GM19463 (cell line): ENCODE measurements at regions not wholly inside any gene's neighbourhood (a gene's known extent, or its start where the extent isn't known, plus 50 kb on each side); places are given as distances from the start of the nearest gene placed in this dataset.
A peak's percentile ranks its signal among the peaks of the same experiment; 100 is the strongest.
"Not testable (repeated sequence)": the region's sequence is repeated elsewhere in the genome, so short reads cannot be mapped to it uniquely, and the experiment has no call there.

Experiments
- ATAC-seq: cut with Tn5 transposase; IDR thresholded peaks from one replicate; pipeline ENCODE4 v1.9.1; 2021; ENCODE audit warnings: mild to moderate bottlenecking, moderate library complexity; ENCODE audit not compliant: unreplicated experiment

DNA sequence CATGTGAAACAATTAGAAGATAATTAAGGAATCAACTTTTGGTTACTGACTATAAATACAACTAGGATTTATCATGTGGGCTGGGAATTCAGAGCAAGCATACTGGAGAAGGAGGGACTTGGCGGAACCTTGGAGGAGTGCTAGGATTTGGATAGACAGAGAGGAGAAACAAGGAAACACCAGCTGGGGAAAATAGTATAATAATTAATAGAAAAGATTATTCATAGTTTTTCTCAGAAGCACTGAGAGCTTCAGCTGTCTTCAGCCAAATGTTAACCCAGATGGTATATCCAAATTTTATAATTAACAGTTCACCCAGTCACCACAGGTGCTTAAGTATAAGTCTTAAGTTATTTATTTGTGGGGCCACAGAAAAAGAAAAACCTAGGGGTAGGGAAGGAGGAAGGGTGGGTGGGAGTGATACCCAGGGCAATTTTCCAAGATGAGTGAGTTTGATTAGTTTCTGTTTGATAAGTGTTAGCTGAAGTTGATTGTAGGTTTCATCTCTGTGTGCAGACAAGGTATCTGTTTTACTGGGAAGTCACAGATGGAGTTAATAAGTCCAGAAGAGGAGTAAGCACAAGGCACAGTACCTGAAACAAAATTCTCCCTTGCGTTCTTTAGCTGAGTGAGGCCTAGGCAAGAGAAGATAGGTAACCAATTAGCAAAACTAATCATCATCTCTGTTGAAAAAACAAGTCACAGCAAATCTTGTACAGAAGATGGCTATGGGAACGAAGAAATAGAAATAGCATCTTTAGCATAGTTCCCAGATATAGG lies 175.5 kb downstream of the TFAP2B start:
- ATAC-seq = peak; percentile 57

DNA sequence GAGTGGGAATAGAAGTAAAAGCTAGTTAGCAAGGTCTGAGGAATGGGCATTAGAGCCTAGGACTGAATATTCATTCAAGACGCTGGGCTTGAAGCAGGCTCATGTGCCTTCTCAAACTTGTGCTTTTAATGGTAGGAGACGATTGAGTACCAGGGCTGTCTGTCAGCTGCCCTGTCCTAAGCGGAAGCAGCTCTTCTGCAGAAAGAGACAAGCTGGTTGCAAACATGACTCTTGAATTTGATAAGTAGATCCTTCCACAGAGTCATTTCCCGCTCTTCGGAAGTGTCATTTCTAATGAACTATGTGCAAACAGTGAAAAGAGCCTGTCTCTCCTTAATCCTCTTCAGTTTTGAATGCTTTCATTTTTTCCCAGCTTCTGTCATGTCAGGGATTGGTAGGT lies 176.4 kb downstream of the TFAP2B start:
- no peak for ATAC-seq

DNA sequence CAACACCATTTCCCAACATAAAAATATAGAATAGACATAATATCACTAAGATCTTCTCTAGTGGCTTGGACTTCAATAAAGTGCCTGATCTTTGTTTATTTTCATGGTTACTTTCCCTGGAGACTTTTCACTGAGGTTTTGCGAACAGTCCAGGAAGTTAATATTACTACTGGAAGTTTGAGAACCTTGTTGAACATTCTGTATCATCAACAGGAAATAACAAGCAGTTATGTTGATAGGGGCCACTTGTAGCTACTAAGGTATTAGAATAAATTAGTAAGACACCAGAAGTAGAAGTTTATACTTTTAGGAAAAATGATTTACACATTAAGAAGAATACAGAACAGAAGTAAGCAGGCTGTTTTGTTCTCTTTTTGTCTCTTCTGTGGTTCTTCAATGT lies 180.2 kb downstream of the TFAP2B start:
- no peak for ATAC-seq

DNA sequence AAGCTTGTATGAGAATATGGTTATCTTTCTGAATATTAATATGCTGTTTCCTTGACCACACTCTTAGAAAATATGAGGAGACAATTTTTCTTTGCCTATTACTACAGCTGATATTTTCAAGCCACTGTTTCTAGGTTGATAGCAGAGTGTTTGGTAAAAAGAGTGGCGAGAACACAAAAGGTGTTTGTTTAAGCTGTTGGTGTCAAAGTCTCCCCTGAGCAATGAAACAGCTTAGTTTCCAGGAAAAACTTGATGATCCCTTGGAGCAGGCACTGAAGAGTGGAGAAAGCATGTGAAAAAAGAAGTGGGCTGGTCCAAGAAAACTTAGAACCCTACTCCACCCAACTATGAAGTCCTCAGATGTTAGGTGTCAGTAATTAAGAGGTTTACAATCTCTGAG lies 182.7 kb downstream of the TFAP2B start:
- ATAC-seq = no peak

DNA sequence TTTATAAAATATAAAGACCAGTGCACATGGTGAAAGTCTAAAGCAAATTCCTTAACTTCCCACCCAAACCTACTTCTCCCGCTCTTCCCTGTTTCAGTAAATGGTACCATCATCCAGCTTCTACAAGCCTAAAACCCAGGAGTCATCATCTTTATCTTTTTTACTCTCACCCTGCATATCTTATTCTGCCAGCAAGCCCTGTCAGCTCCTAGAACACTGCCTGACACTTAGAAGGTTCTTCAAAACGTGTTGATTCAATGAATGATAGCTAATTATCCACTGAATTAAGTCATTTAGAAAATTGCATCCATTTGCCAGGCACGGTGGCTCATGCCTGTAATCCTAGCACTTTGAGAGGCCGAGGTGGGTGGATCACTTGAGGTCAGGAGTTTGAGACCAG lies 185.7 kb downstream of the TFAP2B start:
- ATAC-seq = no peak

DNA sequence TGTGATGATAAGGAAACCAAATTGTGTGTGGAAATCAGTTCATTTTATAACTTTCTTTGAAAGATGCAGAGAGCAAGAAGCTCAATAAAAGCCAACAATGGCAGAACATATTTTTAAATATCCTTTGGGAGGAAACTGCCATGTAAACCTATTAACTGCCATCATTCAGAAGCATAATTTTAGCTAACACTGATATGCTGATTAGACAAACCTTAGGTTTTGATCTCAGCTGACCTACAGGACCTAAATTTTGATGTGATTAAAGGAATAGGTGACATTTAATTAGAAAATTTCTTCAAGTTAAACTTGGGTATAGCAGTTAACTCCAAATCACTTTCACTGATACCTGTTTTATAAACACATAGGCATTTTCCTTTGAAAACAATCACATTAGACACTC lies 187.1 kb downstream of the TFAP2B start:
- ATAC-seq = no peak

DNA sequence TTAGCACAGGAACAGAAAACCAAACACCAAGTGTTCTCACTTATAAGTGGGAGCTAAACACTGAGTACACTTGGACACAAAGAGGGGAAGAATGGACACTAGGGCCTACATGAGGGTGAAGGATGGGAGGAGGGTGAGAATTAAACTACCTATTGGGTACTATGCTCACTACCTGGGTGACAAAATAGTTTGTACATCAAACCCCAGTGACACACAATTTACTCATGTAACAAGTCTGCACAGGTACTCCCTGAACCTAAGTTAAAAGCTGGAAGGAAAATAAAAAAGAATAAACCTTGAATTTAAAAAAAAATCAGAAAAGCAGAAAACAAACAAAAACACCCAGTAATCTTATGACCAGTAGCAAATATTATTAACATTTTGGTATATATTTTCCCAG lies 188.6 kb downstream of the TFAP2B start:
- ATAC-seq = no peak

DNA sequence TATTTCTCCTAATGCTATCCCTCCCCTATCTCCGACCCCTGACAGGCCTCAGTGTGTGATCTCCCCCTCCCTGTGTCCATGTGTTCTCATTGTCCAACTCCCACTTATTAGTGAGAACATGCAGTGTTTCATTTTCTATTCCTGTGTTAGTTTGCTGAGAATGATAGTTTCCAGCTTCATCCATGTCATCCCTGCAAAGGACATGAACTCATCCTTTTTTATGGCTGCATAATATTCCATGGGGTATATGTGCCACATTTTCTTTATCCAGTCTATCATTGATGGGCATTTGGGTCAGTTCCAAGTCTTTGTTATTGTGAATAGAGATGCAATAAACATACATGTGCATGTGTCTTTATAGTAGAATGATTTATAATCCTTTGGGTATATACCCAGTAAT lies 190.0 kb downstream of the TFAP2B start:
- not testable (repeated sequence) for ATAC-seq

DNA sequence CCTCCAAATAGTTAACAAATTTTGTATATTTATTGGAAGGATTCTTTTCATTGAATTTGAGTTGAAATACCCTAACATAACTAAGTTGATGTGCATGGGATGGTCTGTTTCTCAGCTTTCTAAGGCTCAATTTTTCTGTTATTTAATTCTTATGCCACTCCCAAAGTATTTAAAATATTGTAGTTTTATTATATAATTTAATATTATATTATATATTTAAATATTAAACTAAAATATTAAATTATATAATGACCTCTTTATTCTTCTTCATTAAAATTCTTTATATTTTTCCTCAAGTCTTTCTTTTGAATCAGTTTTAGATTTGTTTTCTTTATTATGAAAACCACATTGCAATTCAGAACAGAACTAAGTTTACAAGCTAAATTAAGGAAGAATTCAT lies 194.7 kb downstream of the TFAP2B start:
- ATAC-seq = no peak

DNA sequence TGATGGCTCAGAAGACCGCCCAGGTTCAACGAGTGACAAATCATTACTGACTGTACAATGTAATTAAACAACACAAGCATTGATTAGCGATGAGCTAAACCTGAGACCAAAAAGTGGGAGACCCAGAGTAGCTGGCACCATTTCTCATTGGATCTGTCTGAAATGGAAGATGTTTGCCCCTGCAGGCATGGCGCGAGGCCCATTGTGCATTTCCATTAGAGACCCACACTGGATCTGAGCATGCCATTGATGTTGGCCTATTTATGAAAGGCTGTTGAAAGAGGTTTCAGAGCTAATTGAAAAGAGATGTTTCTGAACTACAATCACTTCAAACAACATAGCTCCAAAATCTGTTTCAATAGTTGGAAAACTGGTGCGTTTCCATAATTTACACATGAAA lies 196.7 kb downstream of the TFAP2B start:
- ATAC-seq = no peak

DNA sequence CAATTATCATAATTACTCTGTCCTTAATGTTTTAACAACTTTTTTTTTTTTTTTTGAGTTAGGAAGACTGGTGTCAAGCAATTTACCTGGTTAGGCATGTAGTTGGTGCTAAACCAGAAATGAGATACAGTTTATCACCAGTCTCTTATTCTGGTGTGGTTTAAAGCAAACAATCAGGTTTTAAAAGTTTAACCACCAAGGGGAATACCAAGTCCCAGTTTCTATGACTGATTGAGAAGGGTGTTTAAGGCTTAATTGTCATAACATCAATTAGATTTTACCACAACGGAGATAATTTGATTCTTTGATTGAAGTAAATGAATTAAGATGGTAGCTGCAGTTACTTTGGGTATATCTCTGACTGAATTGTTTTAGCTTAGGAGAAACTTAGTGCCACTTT lies 197.8 kb downstream of the TFAP2B start:
- no peak for ATAC-seq

DNA sequence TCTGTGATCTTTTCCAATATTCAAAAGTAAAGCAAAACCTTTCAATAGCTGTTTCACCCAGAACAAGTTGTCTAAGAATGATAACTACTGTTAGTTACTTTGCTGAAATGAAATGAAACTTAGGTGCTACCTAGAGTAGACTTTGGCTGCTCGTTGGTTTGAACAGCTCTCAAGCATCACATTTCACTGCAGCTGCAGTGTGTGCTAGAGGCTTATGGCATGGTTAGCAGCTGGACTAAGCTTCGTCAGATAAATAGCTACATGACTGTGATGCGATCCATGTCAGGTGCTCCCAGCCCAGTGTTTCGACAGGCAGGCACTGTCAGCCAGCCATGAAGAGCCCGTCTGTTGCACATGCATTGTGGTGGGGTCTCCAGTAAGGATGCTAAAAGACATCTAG lies 201.1 kb downstream of the TFAP2B start:
- no peak for ATAC-seq

DNA sequence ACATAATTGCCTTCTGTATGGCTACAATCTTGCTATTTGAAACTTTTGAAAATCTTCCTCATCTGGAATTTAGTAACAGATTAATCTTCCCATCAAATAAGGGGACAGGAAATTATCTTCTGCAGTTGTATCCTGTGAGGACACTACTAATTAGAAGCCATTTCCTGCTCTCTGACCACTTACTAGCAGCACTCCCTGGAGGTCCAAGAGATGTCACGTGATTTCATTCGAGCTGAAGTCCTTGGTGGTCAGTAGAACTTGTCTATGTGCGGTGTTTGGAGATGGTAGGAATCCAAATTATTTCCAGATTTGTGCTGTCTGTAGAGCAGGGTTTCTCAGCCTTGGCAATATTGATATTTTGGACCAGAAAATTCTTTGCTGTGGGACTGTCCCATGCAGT lies 202.5 kb downstream of the TFAP2B start:
- ATAC-seq = no peak

DNA sequence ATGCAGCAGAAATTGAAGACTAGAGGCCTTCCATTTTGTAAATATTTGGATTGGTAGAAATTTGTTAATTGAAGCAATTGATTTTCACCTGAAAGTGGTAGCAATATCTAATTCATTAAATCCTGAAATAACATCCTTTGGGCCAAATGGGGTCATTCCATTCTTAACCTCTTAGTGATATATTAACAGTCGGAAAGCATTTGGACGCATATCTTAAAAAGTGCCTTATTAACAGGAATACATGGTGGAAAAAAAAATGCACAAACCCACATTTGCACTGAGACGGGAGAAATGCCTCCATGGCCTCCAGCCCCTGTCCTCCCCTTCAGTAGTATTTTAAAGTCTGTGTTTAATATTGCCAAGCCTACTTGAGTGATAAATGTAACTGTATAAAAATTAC lies 205.5 kb downstream of the TFAP2B start:
- ATAC-seq = no peak

DNA sequence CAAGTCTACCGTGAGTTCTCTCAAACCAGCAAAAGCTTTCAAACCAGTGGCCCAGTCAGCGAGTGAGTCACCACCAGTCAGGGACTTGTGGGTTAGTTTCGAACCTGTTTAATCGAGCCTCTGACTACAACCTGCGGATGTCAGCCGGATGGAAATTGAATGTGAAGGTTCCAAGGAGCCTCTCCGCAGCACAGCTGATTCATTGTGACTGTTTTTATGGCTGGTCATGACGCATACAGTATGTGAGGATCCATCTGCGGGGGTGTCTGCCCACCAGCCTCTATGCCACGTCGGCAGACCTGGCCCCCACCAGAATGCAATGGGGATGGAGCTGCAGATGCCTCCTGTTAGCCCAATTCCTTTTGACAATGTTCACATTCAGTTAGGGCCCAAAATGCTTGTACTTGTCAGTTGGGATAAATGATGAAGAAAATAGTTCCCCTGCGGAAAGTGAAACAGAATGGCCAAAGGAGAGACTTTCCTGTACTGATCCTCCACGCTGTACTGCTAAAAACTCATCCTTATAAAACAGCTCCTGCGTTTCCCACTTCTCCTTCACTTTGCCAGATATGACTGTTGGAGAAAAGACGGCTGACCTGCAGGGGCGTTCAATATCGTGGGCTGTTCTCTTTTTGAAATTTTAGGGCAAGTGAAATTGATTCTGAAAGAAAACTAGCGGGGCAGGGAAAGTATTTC lies 206.6 kb downstream of the TFAP2B start:
- no peak for ATAC-seq

DNA sequence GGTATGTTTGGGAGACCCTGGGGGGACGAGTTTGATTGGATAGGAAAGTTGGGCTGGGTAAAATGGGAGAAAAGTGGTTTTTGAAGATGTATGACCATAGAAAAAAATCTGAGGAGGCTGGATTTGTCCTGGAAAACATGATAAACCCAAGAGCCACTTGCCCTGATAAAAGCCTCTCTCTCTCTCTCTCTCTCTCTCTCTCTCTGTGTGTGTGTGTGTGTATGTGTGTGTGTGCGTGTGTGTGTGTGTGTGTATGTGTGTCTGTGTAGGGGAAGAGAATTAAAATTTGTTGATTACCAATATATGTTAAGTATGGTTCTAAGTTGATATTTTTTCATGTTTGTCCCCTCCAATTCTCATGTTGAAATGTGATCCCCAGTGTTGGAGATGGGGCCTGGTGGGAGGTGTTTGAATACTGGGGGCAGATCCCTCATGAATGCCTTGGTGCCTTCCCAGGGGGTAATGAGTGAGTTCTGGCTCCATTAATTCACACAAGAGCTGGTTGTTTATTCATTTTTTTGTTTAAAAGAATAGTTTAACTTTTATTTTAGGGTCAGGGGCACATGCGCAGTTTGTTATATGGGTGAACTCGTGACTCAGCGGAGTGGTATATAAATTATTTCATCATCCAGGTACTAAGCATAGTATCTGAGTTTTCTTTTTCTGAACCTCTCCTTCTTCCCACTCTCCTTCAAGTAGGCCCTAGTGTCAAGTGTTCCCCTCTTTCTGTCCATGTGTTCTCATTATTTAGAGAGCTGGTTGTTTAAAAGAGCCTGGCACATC lies 208.8 kb downstream of the TFAP2B start:
- ATAC-seq = no peak

DNA sequence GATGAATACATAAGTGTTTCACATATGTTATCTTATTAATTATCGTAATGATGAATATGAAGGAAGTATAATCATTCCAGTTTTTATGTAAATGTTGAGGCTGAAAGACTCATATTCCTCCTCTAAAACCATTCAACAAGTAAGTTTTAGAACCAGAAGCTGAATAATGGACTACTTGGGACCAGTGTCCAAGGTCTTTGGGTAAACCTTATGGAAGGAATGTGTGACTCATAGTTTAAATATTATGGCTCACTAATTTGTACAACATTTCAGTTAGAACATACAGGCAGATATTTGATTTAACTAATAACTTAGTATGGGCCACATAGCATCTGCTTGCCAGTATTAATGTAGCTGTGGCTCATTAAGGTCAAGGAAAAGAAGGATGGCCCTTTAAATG lies 209.6 kb downstream of the TFAP2B start:
- ATAC-seq = no peak

DNA sequence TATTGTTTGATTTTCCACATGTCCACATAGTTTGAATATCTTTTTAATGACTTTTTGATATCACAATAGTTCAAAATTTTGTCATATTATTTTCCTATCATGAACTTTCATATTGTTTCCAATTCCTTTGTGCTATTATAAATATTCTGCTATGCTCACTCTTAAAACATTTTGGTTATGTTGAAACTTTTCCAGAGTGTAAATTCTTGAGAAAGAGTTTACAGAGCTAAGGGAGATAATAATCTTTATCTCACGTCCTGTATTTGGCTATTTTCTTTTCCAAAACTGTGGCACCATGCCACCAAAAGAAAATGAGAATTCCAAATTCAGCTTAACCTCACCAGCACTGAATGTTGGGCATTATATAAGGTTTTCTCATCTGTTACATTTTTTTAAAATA lies 210.9 kb downstream of the TFAP2B start:
- ATAC-seq = no peak

DNA sequence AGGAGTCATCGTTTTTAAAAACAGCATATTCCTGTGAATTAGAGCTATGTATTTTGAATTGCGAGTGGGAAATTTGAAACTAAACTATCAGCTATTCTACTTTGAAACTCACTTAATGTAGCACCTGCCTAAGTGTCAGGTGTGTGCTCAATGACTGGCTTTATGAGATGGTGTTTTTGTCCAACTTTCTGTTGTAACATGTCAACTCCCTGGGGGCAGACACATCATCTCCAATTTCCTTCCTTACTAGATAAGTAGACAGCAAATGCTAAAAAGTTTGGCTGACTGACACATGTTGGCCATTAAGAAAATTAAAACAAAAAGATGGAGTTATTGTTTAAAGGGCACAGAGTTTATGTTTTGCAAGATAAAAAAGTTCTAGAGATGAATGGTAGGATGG lies 226.9 kb downstream of the TFAP2B start:
- no peak for ATAC-seq

DNA sequence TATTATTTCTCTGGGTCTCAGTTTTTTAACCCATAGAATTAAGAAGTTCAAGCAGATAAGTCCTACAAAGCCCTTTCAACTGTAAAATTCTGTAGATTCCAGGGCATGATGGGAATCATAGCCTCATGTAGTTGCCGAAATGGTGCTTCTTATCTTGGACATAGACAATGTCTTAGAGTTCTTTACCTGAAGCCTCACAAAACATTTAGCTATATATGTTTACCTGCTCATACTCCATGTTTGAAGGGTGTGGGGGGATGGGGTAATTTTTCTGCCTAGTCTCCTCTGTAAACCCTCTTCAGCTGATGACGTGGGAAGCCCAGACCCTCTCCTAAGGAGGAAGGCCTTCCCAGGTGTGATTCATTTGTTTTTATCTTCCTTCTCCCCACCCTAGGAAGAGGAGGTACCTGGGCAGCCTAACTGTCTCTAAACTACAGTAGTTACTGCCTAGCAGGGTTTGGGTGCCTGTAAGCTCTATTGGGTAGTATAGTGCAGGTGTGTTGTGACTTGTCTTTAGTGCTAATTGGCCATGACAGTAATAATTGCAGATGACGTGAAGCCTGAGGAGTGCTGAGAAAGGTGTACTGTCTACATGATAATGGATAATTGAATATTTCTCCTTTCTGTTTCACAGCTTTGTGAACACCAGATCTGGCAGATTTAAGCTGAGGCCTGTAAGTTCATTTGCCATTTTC lies 230.8 kb downstream of the TFAP2B start:
- no peak for ATAC-seq
